Muscle of back (tissue), 3 donors: ENCODE measurements at regions not wholly inside any gene's neighbourhood (a gene's known extent, or its start where the extent isn't known, plus 50 kb on each side); places are given as distances from the start of the nearest gene placed in this dataset.
"Not testable (repeated sequence)": the region's sequence is repeated elsewhere in the genome, so short reads cannot be mapped to it uniquely, and the experiment has no call there.

Source experiments
- DNase-seq, 3 donors: peaks; one replicate each; pipeline versions ENCODE4 v3.0.0 to v3.0.0-alpha.2; 2013

DNA sequence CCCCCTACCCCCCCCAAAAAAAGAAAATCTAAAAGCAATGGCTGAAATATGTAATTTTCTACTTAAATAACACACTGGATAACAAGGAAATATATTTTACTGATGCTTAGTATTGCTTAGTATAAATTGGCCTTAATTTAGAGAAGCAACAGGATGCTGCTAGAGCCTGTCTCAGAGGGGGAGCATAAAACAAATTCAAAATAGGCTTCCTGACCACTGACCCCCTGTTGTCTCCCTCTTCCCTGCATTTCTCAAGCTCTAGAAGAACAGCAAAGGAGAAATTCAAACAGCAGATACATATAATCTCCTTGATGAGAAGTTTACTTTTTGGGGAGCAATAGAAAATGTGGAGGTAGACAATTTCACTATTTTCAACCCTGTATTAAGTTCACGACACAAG, 631.1 kb upstream of the GJE1 start:
- peak in 1 of 3 donors; percentile 11 for DNase-seq

DNA sequence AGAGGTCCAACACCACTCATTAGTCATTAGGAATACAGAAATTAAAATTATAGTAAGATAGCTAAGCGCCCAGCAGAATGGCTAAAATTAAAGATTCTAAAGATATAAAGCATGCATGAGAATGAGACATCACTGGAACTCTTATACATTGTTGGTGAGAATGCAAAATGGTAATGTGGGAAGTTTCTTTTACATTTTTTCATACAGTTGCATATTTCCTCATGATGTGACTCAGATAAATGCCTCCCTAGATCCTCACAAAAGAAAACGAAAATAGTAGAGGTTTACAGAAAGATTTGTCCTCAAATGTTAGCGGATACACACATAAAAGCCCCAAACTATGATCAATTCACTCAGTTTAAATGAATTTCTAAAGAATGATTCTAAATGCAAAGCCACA, 633.7 kb upstream of the GJE1 start:
- no peak for DNase-seq

DNA sequence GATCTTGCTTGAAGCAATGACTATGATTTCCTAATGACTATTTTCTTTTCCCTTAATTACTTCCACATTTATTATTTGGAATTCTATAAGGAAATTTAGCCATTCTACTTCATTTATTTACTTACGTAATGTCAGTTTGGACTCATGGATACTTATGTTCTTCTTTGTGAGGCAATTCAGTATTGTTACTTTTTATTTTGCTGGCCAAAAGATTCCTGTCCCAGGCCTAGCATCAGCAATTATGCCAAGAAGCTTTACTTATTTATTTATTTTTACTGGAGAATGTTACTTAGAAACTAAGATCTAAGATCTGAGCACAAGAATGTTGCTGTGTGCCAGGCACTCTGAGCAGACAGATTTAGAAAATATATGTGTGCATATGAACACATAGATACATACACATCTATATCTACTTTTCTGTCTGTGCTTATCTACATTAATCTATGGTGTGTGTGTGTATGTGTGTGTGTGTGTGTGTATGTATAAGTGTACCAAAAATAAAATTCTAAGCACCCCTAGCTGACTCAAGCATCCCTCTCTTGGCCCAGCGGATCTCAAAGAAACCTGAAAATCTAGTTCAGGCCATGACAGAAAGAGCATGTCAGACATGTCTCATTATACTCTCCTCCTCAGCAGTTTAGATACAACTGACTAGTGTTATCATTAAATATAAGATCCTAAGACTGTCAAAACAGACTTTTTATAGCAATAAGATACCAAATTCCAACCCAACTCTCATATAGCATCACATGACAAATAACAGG, 640.0 kb upstream of the GJE1 start:
- peak; percentile 23 to 74 (median 36) for DNase-seq

DNA sequence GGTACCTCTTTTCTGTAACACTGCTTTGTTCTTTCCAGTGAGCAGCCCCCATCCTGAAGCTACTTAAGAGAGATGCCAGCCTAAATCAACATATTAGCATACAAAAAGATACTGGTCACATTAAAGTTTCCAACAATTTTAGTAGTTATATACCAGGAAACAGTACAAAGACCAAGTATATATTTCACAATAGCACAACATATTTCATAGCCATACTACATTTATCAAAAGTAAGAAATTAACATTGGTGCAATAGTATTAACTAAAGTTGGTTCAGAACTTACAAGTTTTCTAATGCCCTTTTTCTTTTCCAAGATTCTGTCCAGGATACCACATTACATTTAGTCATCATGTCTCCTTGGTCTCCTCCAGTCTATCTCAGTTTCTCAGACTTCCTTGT, 641.0 kb upstream of the GJE1 start:
- no peak for DNase-seq

DNA sequence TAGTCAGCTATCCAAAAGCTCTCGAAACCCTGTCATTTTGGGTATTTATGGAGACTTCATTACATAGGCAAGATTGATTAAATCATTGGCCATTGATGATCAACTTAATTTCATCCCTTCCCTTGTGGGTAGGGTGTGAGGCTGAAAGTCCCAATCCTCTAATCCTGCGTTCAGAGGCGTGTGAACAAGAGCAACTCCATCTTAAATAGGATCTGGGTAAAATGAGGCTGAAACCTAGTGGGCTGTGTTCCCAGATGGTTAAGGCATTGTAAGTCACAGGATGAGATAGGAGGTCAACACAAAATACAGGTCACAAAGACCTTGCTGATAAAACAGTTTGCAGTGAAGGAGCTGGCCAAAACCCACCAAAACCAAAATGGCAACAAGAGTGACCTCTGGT, 641.7 kb upstream of the GJE1 start:
- no peak for DNase-seq

DNA sequence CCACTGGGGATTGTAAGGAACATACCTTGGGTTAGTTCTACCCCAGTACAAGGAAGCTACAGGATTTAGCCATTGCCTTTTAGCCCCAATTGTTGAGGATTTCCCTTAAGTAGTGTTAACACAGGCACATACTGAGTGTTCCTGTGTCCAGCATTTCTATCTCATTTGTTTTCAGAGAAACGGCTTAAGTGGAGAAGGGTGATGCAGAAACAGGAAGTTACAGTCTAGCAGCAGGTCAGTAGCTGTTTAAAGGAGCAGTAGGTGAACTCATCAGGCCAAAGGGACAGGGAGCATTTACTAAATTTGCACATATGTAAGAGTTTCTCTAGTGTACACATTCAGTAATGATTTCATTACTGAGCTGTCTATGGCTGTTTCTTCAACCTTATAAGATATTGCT, 644.2 kb upstream of the GJE1 start:
- peak in 1 of 3 donors; percentile 21 for DNase-seq

DNA sequence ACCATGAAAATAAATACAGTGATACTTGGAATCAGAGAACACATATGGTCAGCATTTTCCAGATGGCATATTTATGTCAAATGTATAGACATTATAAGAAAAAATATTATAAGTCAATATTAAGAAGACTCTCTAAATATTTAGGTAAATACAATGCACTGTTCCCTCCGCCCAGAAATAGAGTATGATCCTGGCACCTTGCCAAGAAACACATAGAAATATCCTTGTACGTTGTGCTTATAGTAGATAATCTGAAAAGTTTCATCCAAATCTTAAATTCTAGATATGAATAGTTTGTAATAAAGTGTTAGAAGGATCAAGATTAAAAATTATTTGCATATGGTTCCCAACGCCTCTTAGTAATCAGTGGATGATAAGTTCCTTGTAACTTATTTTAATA, 645.8 kb upstream of the GJE1 start:
- peak in 1 of 3 donors; percentile 20 for DNase-seq

DNA sequence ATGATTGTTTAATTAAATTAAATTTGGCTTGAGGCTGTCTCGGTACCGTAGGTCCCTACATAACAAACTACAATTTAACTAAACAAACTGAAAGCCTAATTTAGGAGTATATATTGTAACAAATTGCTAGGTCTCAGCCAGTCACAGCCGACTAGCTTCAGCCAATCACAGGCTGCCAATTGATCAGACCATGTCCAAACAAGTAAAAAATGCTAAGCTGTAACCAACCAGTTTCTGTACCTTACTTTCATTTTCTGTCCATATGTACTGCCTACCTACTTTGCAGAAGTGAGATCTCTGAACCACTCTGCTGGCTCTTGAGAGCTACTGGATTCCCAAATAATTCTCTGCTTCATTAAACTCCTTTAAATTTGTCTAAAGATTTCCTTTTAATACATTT, 648.0 kb upstream of the GJE1 start:
- DNase-seq: peak in 1 of 3 donors; percentile 27

DNA sequence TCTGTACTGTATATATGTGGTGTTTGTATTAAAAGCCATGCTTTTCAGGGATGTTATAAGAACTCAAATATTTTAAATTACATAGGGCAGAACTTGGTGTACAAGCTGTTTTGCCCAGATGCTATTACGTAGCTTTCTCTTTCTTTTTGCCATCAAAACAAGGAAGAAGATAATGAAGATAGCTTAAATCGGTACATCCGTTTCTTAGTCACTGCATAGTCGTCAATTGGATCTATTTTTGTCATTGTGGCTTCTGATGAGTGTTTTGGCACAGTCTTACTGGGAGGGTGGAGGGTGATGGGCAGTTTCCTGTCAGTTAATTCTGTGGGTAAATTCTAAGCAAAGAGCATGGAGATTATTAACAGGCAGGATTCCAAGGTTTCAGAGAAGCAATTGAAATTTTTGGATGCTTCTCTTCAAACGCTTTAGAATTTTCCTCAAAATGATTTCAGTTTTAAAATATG, 649.1 kb upstream of the GJE1 start:
- peak; percentile 77 to 97 (median 89) for DNase-seq

DNA sequence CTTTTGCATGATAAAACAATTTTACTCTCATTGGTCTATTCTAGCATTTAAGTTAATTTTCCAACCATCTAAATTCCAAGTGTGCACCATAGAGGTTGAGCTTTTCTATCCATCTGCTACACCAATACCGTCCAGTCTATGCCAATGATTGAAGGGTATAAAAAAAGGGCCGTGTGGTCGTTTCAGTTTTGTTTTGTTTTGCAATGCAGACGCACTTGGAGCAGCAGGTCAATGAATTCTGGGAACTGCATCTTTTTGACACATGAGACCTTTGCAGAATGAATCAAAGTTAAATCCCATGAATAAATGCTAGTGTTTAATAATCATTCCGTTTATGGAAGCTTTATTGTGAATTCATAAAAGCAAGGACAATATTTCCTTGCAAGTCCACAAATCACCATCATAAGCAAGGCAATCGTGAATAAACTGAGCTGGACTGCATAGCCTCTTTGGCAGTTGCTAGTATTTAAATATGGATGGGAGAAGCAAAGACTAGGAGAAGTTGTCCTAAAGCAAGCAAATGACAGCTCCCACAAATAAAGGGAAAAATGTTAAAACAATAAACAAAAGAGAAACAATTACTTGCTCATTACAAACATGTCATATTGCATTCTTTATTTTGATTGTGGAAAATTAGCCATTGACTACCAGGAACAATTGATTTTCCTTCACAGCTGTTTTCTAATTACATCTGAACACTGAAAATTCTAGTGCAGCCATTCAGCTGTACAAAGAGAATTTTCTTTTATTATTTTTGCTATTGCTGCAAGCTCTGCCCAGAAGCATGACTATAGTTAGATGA, 649.7 kb upstream of the GJE1 start:
- DNase-seq: peak in 1 of 3 donors; percentile 71

DNA sequence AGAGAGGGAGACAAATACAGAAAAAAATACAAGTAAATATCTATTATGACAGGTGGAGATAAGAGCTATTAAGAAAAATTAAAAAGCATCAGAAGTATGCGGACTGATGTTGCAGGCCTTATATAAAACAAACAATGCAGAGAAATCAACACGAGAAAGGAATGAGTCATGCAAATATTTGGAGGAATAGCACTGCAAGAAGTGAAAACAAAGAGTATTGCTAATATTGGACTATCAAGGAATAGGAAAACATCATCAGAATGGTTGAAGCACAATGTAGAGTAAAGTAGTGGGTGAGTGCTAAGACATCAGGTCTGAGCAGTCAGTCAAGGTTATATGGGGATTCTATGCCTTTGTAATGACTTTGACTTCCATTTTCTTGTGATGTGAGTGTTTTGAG, 657.5 kb upstream of the GJE1 start:
- DNase-seq: no peak

DNA sequence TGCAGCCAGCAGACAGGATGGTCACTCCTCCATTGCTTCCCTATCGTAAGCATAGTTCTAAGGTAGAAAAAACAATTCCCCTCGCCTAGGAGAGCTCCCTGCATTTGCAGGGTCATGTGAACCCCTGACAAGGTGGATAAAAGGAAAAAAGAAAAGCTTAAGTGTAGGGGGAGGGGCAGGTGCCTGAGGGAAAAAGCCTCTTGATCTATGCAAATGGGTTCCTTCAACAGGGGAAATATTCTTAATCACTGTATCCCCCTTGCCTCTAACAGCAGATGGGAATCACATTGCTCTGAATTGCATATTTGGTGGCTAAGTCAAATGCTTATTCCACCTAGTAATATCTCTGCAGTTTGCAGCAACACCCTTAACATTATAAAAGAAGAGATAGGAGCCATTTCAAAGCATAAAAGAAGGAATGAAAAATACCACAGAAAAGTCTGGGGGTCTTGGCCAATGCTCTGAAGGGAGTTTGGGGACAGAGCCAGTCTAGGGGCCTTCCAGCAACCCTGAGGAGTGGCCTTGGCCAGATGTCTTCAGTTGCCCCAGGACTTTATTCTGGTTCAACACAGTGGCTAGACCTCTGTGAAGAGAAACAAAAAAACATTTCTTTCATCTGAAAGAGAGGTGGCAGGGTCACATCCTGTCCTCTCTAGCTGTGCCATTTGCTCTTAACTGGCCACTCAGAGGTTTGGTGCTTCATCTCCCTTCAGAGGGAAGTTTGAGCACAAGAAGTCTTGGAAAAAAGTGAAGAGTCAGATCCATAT, 660.4 kb upstream of the GJE1 start:
- no peak for DNase-seq

DNA sequence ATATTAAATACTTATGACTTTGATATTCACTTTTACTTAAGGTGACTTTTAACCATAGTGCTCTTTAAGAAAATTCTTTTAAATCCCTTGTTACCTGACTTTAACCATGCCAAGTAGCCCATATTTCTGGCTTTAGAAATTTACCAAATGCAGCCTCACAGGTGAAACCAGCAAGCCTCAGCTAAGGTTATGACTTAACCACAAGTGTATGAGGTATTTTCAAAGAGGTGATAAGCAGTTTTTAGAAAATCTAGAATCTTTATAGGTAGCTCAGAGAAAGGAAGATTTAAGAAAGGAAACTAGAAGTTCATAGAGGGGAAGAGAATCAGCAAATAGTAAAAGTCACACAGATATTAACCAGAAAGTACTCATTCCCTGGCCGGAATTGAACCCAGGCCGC, 661.9 kb upstream of the GJE1 start:
- DNase-seq: no peak

DNA sequence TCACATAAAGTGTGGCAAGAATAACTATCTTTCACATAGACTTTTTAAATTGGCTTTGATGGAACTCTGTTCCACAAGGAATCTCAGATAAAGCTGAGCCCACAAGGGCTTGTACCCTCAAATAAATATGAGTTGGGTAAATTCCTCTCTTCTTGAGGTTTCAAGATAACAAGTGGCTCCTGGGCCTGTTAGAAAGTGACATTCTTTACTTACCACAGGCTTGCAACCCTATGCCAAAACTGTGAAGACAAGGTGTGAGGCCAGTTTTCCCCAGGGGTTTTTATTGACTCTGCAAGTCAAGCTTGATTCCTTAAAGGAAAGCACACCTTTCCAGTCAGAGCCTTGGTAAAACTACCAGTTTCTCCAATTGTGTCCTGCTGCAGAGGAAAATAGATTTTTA, 664.8 kb upstream of the GJE1 start:
- DNase-seq: no peak

DNA sequence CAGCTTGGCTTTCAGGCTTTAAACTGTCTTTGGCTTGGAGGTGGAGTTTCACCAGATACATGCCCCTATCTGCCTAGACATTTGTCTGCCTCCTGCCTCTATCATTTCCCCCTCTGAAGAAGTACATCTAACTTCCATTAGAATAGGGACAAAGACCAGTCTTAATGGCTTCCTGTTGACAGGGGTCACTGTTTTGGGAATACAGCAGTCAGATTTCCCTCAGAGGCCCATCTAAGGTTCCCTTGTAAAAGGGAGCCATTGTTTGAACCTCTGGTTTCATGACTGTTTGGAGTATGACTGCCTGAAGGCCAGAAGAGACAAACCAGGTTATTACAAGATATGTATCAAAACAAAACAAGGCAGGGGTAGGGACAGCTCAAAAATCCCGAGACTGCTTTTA, 665.7 kb upstream of the GJE1 start:
- no peak for DNase-seq

DNA sequence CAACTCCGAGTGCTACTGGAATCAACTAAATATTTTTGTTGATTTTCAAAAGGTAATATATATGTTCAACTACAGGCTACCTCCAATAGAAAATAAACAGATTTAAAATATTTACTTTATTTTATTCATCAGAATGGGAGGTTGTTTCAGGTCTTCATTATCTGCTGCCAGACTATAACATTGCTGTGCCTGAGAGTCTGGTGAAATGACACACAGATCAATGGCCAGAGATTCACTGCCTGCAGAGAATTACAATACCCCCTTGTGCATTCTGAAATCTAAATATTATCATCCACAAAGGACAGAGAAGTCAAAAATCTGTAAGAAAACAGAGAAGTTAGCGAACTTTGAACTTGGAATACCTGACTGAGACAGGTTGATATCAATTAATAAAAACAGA, 667.8 kb upstream of the GJE1 start:
- no peak for DNase-seq

DNA sequence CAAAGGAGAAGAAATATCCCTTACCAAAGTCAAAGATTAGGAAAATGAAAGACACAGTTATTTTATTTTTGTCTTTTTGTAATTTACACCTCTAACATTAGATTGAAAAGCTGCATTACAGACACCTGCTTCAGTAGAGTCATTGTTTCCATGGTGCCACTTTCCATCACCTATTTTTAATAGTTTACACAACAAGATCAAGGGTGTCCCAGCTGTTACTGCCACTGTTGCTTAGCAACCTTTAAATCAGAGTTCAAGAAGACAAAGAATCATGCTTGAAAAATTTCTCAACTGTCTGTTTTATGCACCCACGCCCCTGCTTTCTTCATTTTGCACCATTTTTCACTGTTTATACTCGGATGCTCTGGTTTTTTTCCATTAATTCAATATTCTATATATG, 668.2 kb upstream of the GJE1 start:
- DNase-seq: peak; percentile 54 to 63 (median 54)

DNA sequence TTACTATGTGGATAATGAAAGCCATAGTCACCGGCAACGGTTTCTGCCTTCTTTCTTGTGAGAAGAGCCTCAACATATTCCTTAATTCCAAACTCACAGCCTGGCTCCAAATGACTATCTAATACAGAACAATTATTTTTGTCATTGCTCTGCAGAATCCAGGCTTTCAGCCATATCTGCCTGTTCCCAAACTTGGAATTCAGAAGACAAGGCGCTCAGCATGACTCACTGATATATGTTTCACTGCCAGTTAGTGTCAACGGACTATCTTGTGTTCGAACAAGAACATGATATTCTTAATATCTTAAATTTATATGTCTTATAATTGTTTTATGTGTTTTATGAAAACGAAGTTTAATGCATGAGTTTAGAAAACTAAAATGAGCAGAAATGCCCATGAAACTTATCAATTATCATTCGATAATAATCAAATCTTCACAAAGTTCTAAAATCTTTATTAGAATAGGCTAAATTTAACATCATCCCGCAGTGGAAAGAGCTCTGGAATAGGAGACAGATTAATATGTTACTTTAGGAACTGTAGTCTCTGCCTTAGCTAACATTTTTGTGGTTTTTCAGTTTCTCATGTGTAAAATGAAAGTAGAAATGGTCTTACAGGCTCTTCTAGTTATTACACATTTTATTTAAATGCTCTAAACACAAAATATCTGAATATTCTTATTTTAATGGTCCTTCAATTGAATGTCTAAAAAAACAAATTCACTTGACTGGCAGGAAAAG, 669.3 kb upstream of the GJE1 start:
- peak in 2 of 3 donors; percentile 41 to 50 for DNase-seq

DNA sequence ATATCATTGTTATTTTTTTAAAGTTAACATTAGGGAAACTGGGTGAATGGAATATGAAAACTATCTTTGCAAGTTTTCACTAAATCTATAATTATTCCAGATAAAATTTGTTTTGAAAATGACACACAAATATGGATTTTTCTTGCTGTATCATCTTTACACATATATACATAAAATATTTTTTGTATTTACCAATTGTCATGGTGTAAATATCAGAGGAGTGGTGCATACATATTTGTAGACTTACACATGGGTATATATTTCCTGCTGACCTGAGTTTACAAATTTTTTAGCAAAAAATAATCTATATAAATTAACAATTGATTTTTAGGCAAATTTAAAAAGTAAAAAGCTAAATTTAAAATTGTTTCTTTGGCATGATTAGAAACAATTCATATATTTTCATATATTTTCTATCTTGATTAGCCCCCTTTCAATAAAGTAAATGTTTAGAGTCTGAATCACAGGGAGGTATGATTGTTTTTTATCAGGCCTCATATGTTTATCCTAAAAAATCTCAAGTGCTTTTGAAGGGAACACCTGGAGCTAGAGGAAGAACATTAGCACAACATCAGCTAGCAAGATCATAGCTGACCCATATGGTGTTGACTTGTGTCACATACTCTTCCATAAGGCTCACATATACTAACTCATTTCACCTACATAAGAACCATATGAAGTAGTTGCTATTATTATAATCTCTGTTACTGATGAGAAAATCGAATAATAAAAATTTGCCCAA, 671.8 kb upstream of the GJE1 start:
- no peak for DNase-seq

DNA sequence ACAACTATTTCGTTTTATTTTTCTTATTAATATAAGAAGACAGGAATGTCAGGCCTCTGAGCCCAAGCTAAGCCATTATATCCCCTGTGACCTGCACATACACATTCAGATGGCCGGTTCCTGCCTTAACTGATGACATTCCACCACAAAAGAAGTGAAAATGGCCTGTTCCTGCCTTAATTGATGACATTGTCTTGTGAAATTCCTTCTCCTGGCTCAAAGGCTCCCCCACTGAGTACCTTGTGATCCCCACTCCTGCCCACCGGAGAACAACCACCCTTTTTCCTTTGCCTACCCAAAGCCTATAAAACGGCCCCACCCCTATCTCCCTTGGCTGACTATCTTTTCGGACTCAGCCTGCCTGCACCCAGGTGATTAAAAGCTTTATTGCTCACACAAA, 672.5 kb upstream of the GJE1 start:
- not testable (repeated sequence) for DNase-seq

DNA sequence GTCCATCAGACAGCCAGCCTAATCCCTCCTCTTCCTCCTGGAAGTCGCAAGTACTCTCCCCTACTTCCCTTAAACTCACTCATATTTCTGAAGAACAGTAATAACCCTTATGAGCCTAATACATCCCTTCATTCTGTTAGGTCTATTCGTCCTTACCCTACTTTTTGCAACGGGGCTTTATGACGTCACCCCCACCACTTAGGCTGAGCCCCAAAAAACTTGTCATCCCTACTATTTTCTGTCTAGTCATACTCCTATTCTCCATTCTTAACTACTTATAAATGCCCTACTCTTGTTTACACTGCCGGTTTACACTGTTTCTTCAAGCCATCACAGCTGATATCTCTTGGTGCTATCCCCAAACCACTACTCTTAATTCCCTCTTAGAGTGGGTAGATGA, 674.7 kb upstream of the GJE1 start:
- not testable (repeated sequence) for DNase-seq
